OCI-LY7 (cell line): ENCODE measurements at regions not wholly inside any gene's neighbourhood (a gene's known extent, or its start where the extent isn't known, plus 50 kb on each side); places are given as distances from the start of the nearest gene placed in this dataset.

ENCODE experiments used
- EZH2phosphoT487 ChIP-seq: fragments of 200-600 bp; sonication (generic); IDR thresholded peaks from 2 replicates; pipeline ENCODE4 v1.6.1; 2018; ENCODE audit warnings: low read depth, borderline replicate concordance, mild to moderate bottlenecking, mixed run types, antibody characterized with exemption, low read length, moderate library complexity, mixed read lengths
- TF ChIP-seq, protein P1 (sequence below): fragments of 200-600 bp; sonication (generic); conservative IDR thresholded peaks from 2 replicates; pipeline ENCODE4 v1.5.1; 2014; ENCODE audit warnings: mild to moderate bottlenecking, antibody characterized with exemption, low read length, moderate library complexity, mixed read lengths

DNA sequence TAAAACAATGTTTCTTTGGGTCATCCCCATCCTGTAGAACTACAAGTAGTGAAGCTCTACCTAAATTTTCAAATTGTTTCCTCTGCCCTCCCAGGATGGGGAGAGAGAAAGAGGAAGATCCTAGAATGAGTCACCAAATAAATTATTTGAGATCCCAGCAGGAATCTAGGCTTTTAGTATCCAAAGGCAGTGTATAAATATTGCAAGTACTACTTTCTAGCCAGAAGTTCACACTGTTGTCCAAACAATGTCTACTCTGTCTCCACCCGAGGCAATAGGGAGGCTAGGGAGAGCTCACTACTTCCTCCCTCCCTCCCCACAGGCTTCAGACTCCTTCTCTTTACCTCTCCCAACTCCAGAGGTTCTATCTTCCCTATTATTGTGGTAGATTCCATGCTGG is 362.8 kb downstream of the MRPS30 start:
- TF ChIP-seq, protein P1, sequence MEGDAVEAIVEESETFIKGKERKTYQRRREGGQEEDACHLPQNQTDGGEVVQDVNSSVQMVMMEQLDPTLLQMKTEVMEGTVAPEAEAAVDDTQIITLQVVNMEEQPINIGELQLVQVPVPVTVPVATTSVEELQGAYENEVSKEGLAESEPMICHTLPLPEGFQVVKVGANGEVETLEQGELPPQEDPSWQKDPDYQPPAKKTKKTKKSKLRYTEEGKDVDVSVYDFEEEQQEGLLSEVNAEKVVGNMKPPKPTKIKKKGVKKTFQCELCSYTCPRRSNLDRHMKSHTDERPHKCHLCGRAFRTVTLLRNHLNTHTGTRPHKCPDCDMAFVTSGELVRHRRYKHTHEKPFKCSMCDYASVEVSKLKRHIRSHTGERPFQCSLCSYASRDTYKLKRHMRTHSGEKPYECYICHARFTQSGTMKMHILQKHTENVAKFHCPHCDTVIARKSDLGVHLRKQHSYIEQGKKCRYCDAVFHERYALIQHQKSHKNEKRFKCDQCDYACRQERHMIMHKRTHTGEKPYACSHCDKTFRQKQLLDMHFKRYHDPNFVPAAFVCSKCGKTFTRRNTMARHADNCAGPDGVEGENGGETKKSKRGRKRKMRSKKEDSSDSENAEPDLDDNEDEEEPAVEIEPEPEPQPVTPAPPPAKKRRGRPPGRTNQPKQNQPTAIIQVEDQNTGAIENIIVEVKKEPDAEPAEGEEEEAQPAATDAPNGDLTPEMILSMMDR = no peak
- TF ChIP-seq EZH2phosphoT487 = no peak
